Smooth muscle cell of the brain vasculature (primary cell): ENCODE measurements at regions not wholly inside any gene's neighbourhood (a gene's known extent, or its start where the extent isn't known, plus 50 kb on each side); places are given as distances from the start of the nearest gene placed in this dataset.
"Not testable (repeated sequence)": the region's sequence is repeated elsewhere in the genome, so short reads cannot be mapped to it uniquely, and the experiment has no call there.

Source experiments
- DNase-seq: peaks from one replicate; pipeline ENCODE4 v3.0.0-alpha.2; 2012; ENCODE audit warnings: low read depth, low spot score

DNA sequence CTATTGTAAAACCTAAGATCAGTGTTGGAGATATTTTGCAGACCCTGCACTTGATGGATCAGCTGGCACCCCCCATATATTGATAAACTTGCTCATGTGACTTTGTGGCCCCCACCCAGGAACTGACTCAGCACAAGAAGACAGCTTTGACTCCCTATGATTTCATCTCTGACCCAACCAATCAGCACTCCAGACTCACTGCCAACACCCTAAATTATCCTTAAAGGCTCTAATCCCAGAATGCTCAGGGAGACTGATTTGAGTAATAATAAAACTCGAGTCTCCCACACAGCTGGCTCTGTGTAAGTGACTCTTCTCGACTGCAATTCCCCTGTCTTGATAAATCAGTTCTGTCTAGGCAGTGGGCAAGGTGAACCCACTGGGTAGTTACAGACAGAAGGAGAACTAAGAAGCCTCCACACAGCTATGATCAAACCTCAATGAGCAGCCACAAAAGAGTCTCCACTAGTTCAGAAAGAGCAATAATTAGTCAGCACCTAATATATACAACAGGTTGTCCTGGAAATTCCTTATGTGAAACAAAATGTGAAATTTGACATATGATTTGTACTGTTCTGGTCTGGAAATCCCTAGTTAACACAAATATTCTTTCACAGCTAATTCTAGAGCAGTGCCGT lies 52.2 kb downstream of the ACTL7B start:
- DNase-seq: no peak

GRCh38 chr9:108802967-108803366 lies 52.8 kb downstream of the ACTL7B start:
- no peak for DNase-seq

- DNase-seq: no peak
Observed at GRCh38 chr9:108801949-108802348, 53.8 kb downstream of the ACTL7B start.

GRCh38 chr9:108800632-108801099 lies 55.1 kb downstream of the ACTL7B start:
- DNase-seq: no peak

DNA sequence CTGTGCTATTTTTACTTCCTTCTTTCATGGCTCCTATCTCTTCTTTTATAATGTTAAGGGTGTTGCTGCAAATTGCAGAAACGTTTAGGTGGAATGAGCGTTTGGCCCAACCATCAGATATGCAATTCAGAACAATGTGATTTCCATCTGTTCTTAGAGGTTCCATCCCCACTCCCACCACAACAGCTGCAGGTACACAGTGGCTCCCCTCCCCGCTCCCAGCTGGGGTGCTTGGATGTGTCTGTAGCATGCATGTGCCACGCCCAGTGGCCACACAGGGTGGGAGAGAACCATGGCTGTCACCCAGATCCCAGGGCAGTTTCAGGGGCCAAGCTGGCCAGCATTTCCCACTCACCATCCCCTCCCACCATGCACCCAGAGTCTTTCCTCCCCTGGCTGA lies 62.2 kb downstream of the ACTL7B start:
- DNase-seq: no peak

- no peak for DNase-seq
Observed at GRCh38 chr9:108789742-108790141, 66.0 kb downstream of the ACTL7B start.

GRCh38 chr9:108787690-108788048 lies 68.1 kb downstream of the ACTL7B start:
- DNase-seq: no peak

DNA sequence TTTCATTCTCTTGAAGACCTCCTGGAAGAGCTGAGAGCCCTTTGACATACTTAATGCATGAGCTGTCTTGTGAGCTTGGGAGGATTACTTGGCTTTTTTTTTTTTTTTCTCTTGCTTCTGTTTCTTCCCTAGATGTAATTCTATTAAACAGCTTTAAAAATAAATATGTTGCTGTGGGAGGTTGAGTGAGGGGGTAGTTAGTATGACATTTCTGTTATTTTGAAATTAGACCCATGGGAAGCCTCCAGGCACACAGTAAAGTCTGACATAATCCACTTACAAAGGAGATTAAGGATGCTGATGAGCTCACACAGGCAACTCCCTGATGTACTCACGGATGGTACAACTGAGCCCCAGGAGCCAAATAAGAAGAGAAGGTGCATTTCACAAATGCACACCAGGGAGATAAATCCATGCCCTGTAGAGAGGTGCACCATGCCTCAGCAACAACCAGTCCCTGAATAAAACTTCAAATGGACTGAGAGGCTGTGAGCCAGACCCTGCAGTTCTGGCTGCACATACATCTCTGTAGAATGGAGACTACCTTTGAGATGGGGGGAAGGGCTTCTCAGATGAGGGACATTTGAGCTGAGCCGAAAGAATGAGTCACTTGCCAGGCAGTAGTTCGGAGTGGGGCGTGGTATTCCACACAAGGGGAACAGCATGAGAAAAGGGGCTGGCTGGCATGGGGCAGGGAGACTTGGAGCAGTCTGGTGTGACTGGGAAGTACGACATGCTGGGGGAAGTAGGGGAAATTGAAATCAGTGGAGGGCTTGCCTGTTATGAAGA lies 68.7 kb downstream of the ACTL7B start:
- no peak for DNase-seq

DNA sequence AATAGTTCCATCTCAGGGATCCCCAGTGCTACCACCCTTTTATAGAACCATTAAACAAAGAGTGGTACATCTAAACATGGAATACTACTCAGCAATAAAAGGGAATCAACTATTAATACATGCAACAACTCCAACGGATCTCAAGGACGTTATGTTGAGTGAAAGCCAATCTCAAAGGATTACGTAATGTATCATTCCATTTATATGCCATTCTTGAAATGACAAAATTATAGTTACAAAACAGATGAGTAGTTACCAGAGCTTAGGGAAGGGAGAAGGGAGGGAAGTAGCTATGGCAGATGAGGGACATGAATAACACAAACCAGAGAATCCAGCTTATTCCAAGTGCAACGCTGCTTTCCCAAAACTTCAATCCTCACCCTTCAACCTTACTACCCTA lies 69.5 kb downstream of the ACTL7B start:
- DNase-seq: no peak

DNA sequence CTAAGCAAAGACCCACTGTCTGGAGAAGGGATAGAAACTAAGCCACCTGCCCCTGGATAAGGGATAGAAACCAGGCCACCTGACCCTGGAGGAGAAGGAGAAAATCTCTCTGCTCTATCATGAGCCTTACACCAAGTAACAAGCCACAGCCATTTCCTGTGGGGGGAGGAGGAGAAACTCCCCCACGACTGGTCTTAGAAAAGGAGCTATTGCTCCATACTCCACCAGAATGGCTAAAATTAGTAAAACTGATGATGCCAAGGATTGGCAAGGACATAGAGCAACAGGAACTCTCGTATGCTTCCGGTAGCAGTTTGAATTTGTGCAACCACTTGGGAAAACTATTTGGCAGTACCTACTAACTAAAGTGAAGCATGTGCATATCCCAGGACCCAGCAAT lies 70.8 kb downstream of the ACTL7B start:
- DNase-seq: no peak

DNA sequence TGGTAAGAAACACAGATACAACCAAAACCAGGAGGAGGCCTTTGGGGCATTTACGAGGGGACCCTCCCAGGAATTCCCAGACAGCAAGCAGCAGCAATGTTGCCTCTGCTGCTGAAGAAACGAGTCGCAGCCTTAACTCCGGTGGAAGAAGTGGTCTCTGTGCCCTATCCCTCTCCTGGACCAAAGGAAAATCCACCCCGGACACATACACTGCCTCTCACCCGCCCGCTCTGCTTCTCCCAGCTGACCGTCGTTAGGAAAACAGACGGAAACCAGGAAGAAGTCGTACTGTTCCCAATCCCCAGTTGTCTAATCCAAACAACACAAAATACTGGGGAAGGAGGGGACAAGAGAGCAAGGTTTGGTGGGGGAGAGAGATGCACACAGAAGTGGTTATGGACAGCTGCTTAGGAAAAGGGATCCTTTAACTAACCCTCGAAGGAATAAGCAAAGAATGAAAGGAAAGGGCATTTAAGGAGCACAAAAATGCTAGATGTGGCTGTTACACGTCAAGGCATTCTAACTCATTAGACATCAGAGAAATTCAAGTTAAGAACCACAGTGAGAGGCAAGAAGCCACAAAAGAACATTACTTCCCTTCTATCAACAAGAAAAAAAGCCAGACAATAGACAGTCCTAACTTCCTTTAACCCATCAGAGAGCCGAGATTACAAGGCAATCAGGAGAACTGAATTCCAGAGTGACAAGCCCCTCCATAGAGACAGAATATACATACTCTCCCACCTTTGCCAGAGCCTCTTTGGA lies 71.9 kb downstream of the ACTL7B start:
- DNase-seq: no peak

- no peak for DNase-seq
Observed at GRCh38 chr9:108783326-108783725, 72.5 kb downstream of the ACTL7B start.

- no peak for DNase-seq
Observed at GRCh38 chr9:108780942-108781734, 74.6 kb downstream of the ACTL7B start.

DNA sequence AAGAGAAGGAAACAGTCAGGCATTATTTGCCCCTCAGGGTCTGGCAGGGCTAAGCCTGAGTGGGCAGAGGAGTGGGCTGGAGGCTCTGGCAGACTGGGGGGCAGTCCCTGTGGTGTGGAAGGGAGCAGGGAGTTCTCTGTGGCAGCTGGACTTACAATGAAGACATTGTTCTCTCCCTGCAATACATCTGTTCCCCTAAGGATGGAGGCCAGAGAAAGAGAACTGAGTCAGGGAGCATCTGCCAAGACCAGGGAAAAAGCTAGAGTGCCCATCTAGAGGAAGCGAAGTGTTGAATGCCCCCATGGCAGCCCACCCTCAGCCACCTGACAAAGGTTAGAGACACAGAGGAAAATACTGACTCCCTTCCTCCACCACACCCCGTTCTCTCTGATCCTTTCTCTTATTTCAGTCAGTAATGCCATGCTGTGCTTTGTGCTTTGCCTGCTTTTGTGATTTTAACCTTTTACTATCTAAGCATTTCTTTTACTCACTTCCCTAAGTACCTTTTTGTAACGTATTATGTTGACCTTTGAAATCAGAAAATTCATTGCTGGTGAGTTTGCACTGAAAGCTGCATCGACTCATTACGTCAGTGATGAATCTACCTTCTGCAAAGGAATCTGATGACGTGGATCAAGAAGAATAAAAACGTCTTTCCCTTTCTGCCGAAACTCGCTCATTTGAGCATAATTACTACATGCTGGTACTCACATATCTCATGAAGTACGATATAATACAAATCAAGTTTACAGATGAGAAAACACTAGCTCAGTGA lies 76.0 kb downstream of the ACTL7B start:
- DNase-seq: no peak

DNA sequence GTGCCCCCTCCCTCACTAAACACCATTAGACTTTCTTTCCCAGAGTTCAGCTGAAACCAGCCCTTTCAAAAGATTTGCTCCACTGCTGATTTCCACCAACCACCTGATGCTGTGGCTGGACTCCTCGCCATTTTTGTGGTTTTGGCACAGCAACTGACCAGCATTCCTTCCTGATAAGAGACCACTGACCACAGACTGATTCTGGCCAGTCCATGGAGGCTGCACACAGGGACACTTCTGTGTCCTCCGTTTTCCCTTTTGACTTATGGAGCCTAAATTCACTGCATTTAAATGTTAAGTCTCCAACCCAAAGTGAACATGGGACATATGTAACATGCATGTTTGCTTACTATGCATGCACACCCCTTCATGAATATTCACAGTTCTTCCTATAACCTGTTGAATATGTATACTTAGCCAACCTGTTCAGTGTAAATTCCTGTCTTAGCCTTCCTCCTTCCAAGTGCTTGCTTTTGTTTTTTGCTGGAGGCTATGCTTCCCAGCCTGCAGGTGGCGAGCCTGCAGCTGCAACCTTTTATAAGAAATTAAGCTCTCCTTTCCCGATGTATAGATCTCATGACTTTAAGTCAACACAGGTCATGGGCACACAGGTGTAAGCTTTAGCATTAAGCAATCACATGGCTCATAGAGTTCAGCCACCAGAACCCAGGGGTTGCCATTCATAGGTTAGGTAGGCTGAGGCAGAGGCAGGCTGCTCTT lies 78.7 kb downstream of the ACTL7B start:
- no peak for DNase-seq

- no peak for DNase-seq
Observed at GRCh38 chr9:108775901-108776306, 79.9 kb downstream of the ACTL7B start.

DNA sequence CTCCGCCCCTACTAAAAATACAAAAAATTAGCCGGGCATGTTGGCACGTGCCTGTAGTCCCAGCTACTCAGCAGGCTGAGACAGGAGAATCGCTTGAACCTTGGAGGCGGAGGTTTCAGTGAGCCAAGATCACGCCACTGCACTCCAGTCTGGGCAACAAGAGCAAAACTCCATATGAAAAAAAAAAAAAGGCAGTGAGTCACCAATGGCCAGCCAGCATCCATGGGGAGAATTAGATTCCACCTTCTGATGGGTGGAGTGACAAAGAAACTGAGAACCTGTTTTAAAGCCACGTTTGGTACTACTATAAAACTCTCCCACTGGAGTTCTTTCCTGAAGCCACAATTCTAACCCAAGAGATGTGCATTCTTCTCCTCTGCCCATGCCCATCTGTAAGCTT lies 81.7 kb downstream of the ACTL7B start:
- DNase-seq: not testable (repeated sequence)

GRCh38 chr9:108772301-108772894 lies 83.4 kb downstream of the ACTL7B start:
- DNase-seq: no peak

DNA sequence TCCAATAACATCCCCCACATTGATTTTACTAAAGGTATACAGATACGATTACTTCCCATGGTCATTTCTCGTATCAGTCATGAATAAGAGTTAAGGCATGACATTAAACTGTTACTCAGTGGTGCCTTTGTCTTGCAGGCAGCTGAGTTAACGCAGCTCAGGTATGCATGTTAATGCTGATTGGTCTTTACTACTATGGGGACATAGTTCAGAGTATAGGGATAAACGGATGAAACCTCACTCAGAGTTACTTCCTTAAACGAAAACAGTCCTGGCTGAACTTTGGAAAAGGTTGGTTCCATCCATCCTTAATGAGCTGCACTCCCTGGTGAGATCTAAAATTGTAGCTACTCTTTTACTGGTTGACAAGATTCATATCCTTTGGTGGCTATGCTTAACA lies 87.0 kb downstream of the ACTL7B start:
- DNase-seq: no peak

DNA sequence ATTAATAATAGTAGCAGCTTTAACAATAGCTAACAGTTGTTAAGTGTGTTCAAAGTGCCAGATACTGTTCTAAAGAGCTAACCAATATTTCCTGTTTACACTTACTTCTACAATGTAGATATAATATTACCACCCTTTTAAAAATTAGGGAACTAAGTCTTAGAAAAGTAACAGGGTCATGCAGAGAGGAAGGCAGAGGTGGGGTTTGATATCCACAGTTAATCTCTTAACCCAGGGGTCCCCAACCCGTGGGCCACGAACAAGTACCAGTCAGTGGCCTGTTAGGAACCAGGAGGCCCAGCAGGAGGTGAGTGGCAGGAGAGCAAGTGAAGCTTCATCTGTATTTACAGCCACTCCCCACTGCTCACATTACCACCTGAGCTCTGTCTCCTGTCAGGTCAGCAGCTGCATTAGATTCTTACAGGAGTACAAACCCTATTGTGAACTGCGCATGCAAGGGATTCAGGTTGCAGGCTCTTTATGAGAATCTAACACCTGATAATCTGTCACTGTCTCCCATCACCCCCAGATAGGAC lies 89.1 kb downstream of the ACTL7B start:
- no peak for DNase-seq
